Muscle of leg (tissue), 3 donors: ENCODE measurements at regions not wholly inside any gene's neighbourhood (a gene's known extent, or its start where the extent isn't known, plus 50 kb on each side); places are given as distances from the start of the nearest gene placed in this dataset.

Experiments
- DNase-seq: peaks from one replicate; pipeline ENCODE4 v3.0.0; 2013
- H3K27ac ChIP-seq: one replicate; pipeline ENCODE4 v1.5.1; 2013; ENCODE audit warnings: mild to moderate bottlenecking, low read length, control low read depth
- H3K27me3 ChIP-seq: one replicate; pipeline ENCODE4 v1.6.1; 2013; ENCODE audit warnings: low read length; ENCODE audit not compliant: control insufficient read depth, insufficient read depth
- H3K36me3 ChIP-seq: one replicate; pipeline ENCODE4 v1.6.1; 2013; ENCODE audit warnings: low read length; ENCODE audit not compliant: control insufficient read depth, insufficient read depth
- H3K4me1 ChIP-seq: one replicate; pipeline ENCODE4 v1.6.1; 2013; ENCODE audit warnings: low read length; ENCODE audit not compliant: control insufficient read depth, insufficient read depth
- H3K4me3 ChIP-seq: one replicate; pipeline ENCODE4 v1.5.1; 2013; ENCODE audit warnings: low read length, control low read depth
- H3K9me3 ChIP-seq: replicated peaks from 2 replicates; pipeline ENCODE4 v1.6.1; 2013; ENCODE audit warnings: low read depth, low read length; ENCODE audit not compliant: control insufficient read depth
- WGBS: methylation state at CpG from one replicate; pipeline ENCODE4 v1.1.5; 2013; ENCODE audit warnings: missing lambda C conversion rate; ENCODE audit not compliant: insufficient coverage; 5-methylcytosine and 5-hydroxymethylcytosine counted together

GRCh38 chr21:23463365-23463764, 2143.9 kb downstream of the MRPL39 start:
- Histone ChIP-seq H3K9me3 (no peaks in the 10 kb centered on the region), H3K36me3 (no peaks in the 10 kb centered on the region), H3K4me1 (no peaks in the 10 kb centered on the region), H3K27ac (no peak overlapping the region), H3K4me3 (no peak overlapping the region), H3K27me3 (no peaks in the 10 kb centered on the region)
- no CpG with 5 or more reads among the region's 1 CpG for WGBS
- DNase-seq, result no peak

- Histone ChIP-seq H3K9me3 (no peaks in the 10 kb centered on the region), H3K36me3 (no peaks in the 10 kb centered on the region), H3K4me1 (no peaks in the 10 kb centered on the region), H3K27me3 (no peaks in the 10 kb centered on the region), H3K4me3 (no peak overlapping the region), H3K27ac (no peak overlapping the region)
- no peak for DNase-seq
- WGBS, result 40% methylated on average over 1 of the region's 4 CpGs
Observed at GRCh38 chr21:23455676-23456075, 2151.6 kb downstream of the MRPL39 start.

GRCh38 chr21:23452384-23453083, 2154.7 kb downstream of the MRPL39 start:
- no peak for DNase-seq
- Histone ChIP-seq H3K4me1 (no peaks in the 10 kb centered on the region), H3K9me3 (no peaks in the 10 kb centered on the region), H3K36me3 (no peaks in the 10 kb centered on the region), H3K4me3 (no peak overlapping the region), H3K27me3 (no peaks in the 10 kb centered on the region), H3K27ac (no peak overlapping the region)
- 36% methylated on average over 11 of the region's 19 CpGs for WGBS

GRCh38 chr21:23445307-23445706, 2162.0 kb downstream of the MRPL39 start:
- Histone ChIP-seq H3K27ac (no peak overlapping the region), H3K4me3 (no peak overlapping the region), H3K27me3 (no peaks in the 10 kb centered on the region), H3K4me1 (no peaks in the 10 kb centered on the region), H3K36me3 (no peaks in the 10 kb centered on the region), H3K9me3 (no peaks in the 10 kb centered on the region)
- no peak for DNase-seq
- WGBS, result 38% methylated on average over 1 of the region's 1 CpG

DNA sequence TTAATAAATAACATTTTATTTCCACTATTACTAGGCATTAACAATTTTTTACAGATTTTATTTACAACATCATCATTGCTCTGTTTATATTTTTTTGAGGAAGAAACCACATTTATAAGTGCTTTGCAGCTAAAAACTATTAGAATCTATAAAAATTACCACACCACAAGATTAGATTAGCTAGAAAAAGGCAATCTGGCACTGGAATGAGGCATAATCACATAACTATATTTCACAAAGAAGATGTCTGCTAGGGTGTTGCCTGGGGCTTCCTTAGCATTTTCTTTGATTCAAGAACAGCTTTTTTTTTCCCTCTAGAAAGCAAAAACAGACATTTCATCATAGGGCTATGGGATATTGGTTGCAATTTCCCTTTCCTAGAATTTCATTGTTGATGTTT, 2169.2 kb downstream of the MRPL39 start:
- H3K27me3 ChIP-seq, result no peaks in the 10 kb centered on the region
- H3K36me3 ChIP-seq, result no peaks in the 10 kb centered on the region
- no peaks in the 10 kb centered on the region for H3K4me1 ChIP-seq
- DNase-seq, result no peak
- H3K9me3 ChIP-seq, result no peaks in the 10 kb centered on the region
- no peak overlapping the region for H3K4me3 ChIP-seq
- H3K27ac ChIP-seq, result no peak overlapping the region

GRCh38 chr21:23402929-23403520, 2204.3 kb downstream of the MRPL39 start:
- Histone ChIP-seq H3K4me3 (no peak overlapping the region), H3K27me3 (no peaks in the 10 kb centered on the region), H3K4me1 (no peaks in the 10 kb centered on the region), H3K27ac (no peak overlapping the region), H3K9me3 (no peaks in the 10 kb centered on the region), H3K36me3 (no peaks in the 10 kb centered on the region)
- DNase-seq, result peak; percentile 18
- WGBS, result no CpG with 5 or more reads among the region's 2 CpGs

GRCh38 chr21:23401278-23401677, 2206.0 kb downstream of the MRPL39 start:
- Histone ChIP-seq H3K4me3 (no peak overlapping the region), H3K27ac (no peak overlapping the region), H3K4me1 (no peaks in the 10 kb centered on the region), H3K36me3 (no peaks in the 10 kb centered on the region), H3K9me3 (no peaks in the 10 kb centered on the region), H3K27me3 (no peaks in the 10 kb centered on the region)
- DNase-seq, result peak; percentile 11
- no CpG with 5 or more reads among the region's 2 CpGs for WGBS

DNA sequence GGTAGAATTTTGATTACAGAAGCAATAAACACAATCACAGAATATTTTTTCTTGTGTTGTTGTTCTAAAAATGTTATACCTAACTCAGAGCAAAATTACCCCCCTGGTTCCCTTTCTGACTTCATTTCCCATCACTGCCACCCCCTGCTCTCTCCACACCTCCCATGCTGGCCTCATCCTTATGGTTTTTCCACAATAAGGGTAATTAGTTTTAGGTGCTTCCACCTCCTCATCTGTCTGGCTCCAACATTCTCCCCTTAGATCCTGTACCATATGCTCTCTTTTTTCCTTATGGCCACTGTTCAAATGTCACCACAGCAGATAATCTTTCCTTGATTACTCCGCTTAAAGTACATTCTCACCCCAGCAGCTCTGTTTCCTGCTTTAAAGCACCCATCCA, 2208.6 kb downstream of the MRPL39 start:
- Histone ChIP-seq H3K4me1 (no peaks in the 10 kb centered on the region), H3K9me3 (no peaks in the 10 kb centered on the region), H3K36me3 (no peaks in the 10 kb centered on the region), H3K27ac (no peak overlapping the region), H3K4me3 (no peak overlapping the region), H3K27me3 (no peaks in the 10 kb centered on the region)
- no peak for DNase-seq
- 100% methylated on average over 1 of the region's 1 CpG for WGBS

GRCh38 chr21:23394458-23394857, 2212.8 kb downstream of the MRPL39 start:
- DNase-seq, result no peak
- no CpG with 5 or more reads among the region's 2 CpGs for WGBS

GRCh38 chr21:23384679-23385078, 2222.6 kb downstream of the MRPL39 start:
- Histone ChIP-seq H3K27me3 (no peaks in the 10 kb centered on the region), H3K4me1 (no peaks in the 10 kb centered on the region), H3K27ac (no peak overlapping the region), H3K9me3 (no peaks in the 10 kb centered on the region), H3K36me3 (no peaks in the 10 kb centered on the region), H3K4me3 (no peak overlapping the region)
- WGBS, result no CpG with 5 or more reads among the region's 4 CpGs
- DNase-seq, result no peak

More at GRCh38 chr21:23394458-23394857, 2212.8 kb downstream of the MRPL39 start:
- Histone ChIP-seq H3K27ac (no peak overlapping the region), H3K4me1 (no peaks in the 10 kb centered on the region), H3K4me3 (no peak overlapping the region), H3K9me3 (no peaks in the 10 kb centered on the region), H3K27me3 (no peaks in the 10 kb centered on the region), H3K36me3 (no peaks in the 10 kb centered on the region)
